HUES48 (cell line): ENCODE measurements at regions not wholly inside any gene's neighbourhood (a gene's known extent, or its start where the extent isn't known, plus 50 kb on each side); places are given as distances from the start of the nearest gene placed in this dataset.
"Not testable (repeated sequence)": the region's sequence is repeated elsewhere in the genome, so short reads cannot be mapped to it uniquely, and the experiment has no call there.

Experiments used
- H3K27ac ChIP-seq: one replicate; pipeline ENCODE4 v1.7.0; 2013; ENCODE audit warnings: low read depth, low read length, inconsistent platforms
- H3K27me3 ChIP-seq: 2 replicates; pipeline ENCODE4 v1.6.1; 2013; ENCODE audit warnings: mild to moderate bottlenecking, low read length; ENCODE audit not compliant: control insufficient read depth, insufficient read depth
- H3K36me3 ChIP-seq: 2 replicates; pipeline ENCODE4 v1.6.1; 2013; ENCODE audit warnings: low read length; ENCODE audit not compliant: control insufficient read depth, insufficient read depth
- H3K4me1 ChIP-seq: 2 replicates; pipeline ENCODE4 v1.6.1; 2013; ENCODE audit warnings: mild to moderate bottlenecking, low read length; ENCODE audit not compliant: control insufficient read depth, insufficient read depth
- H3K4me3 ChIP-seq: 2 replicates; pipeline ENCODE4 v1.5.1; 2013; ENCODE audit warnings: mild to moderate bottlenecking, low read depth, low read length
- H3K9ac ChIP-seq: 2 replicates; pipeline ENCODE4 v1.6.1; 2013; ENCODE audit warnings: mild to moderate bottlenecking, low read depth, low read length, moderate library complexity
- H3K9me3 ChIP-seq: 2 replicates; pipeline ENCODE4 v1.6.1; 2013; ENCODE audit warnings: low read length; ENCODE audit not compliant: control insufficient read depth, insufficient read depth

DNA sequence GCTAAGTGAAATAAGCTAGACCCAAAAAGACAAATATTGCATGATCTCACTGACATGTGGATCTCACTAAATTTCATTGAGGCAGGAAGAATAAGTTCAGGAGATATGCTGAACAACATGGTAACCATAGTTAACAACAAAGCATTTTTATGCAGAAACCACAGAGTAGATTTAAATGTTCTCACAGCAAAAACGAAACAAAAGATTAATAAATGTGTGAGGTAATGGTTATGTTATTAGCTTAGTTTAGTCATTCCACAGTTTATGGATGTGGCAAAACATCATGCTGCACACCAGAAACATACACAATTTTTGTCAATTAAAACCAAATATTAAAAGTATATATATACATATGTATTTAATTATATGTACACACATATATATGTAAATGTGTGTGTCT, 765.8 kb downstream of the SLITRK5 start:
- Histone ChIP-seq H3K9me3 (peaks cover 5% of the 10 kb centered on the region; the same call in 1 of the 2 replicates), H3K36me3 (no peaks in the 10 kb centered on the region), H3K4me1 (no peaks in the 10 kb centered on the region), H3K9ac (no peak overlapping the region), H3K27me3 (no peaks in the 10 kb centered on the region), H3K4me3 (no peak overlapping the region), H3K27ac (no peak overlapping the region)

DNA sequence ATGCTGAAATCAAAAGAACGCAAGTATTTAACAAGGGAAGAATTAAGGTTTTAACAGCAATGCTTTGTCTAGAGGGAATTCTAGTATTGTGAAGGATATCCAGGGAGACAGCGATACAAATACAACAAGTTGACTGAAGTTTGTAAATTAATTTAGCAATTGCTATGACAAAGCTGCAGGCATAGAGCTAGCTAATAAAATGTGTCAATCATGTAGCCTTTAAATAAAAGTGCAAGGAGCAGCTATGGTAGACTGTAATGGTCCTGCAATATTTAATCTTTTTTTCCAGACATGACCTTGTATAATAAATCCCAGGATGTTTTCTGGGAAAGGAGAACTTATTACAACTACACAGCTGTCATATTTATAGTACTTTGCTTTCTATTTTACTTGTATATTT, 779.3 kb downstream of the SLITRK5 start:
- Histone ChIP-seq H3K9ac (no peak overlapping the region), H3K4me1 (peaks cover 4% of the 10 kb centered on the region; the same call in 1 of the 2 replicates), H3K36me3 (no peaks in the 10 kb centered on the region), H3K4me3 (no peak overlapping the region), H3K9me3 (no peaks in the 10 kb centered on the region), H3K27ac (no peak overlapping the region), H3K27me3 (no peaks in the 10 kb centered on the region)

DNA sequence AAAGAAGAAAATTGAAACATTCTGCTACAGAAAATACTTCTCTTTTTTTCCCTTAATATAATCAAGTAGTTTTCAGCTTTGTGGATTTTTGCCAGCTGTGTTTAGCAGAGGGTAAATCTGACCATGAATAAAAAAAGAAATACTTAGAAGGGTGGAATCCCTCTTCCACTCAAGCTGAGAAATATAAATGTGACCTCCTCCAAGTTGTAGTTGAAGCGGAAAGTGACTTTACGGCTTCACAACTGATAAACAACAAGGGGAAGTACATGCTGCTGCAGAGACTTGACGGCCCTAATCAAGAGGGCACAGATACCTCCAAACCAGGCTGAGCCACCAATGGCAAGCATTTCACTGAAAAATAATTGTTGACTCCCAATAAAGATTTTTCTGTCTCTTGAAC, 785.0 kb downstream of the SLITRK5 start:
- H3K27me3 ChIP-seq, result no peaks in the 10 kb centered on the region
- H3K9ac ChIP-seq, result no peak overlapping the region
- no peaks in the 10 kb centered on the region for H3K36me3 ChIP-seq
- H3K27ac ChIP-seq, result no peak overlapping the region
- no peak overlapping the region for H3K4me3 ChIP-seq
- 0 out of 2 replicates have a peak, but pooled peaks cover 3% of the 10 kb centered on the region for H3K9me3 ChIP-seq
- H3K4me1 ChIP-seq, result peaks cover 17% of the 10 kb centered on the region

DNA sequence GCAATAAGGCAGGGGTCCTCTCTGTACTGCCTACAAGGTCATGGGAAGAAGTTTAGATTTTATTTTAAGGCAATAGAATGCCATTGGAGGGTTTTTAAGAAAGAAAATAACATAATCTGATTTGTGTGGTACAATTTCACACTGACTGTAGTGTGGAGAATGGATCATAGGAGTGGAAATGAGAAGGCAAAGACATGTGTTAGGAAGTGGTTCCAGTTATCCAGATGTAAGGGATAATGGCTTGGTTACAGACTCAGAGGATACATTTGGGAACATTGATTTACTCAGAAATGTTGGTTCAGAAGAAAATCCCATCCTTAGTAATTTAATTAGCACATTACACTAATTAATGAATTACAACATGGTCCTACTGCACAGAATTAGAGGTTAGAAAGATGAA, 788.2 kb downstream of the SLITRK5 start:
- no peak overlapping the region for H3K27ac ChIP-seq
- no peaks in the 10 kb centered on the region for H3K36me3 ChIP-seq
- no peak overlapping the region for H3K9ac ChIP-seq
- H3K9me3 ChIP-seq, result peaks cover 11% of the 10 kb centered on the region
- no peaks in the 10 kb centered on the region for H3K27me3 ChIP-seq
- peaks cover 39% of the 10 kb centered on the region for H3K4me1 ChIP-seq
- no peak overlapping the region for H3K4me3 ChIP-seq

DNA sequence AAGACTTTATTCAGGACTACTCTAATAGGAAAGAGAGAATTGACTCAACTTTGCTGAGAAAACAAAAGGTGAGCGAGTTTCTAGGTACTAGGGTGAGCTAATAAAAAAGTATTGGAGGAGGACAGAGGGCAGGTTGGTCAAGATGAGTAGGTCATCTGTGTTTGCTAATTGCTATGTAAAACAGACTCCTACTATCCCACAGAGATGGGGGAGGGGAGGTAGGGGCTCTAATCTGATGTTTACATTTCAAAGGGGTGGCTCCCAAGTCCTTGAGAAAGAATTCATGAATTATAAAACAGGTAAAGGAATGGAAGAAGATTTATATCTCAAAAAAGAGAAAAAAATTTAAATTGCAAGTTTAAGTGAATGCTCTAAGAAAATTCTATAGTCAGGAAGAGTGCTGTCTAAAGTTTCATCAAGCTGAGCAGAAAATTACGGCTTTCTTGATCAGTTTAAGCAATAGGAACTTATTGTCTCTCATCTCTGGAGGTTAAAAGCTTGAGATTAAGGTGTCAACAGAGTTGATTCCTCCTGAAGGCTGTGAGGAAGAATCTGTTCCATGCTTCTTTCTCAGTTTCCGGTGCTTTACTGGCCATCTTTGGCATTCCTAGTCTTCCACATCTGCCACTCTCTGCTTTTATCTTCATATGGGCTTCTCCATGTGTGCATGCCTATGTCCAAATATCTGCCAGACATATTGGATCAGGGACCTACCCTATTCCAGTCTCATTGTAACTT, 790.3 kb downstream of the SLITRK5 start:
- Histone ChIP-seq H3K27ac (peak overlapping the region; percentile 76), H3K36me3 (no peaks in the 10 kb centered on the region), H3K27me3 (no peaks in the 10 kb centered on the region), H3K9me3 (peaks cover 9% of the 10 kb centered on the region), H3K4me3 (peak overlapping the region; percentile 14; the same call in 1 of the 2 replicates), H3K9ac (no peak overlapping the region), H3K4me1 (peaks cover 39% of the 10 kb centered on the region)

DNA sequence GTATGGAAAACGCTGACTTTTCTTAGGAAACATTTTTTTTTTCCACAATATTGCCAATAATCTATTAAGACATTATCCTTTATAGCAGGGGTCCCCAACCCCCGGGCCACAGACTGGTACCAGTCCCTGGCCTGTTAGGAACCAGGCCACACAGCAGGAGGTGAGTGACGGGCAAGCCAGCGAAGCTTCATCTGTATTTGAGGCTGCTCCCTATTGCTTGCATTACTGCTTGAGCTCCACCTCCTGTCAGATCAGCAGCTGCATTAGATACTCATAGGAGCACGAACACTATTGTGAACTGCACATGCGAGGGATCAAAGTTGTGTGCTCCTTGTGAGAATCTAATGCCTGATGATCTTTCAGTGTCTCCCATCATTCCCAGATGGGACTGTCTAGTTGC, 793.7 kb downstream of the SLITRK5 start:
- Histone ChIP-seq H3K4me3 (no peak overlapping the region), H3K27ac (no peak overlapping the region), H3K9ac (no peak overlapping the region), H3K9me3 (peaks cover 9% of the 10 kb centered on the region), H3K36me3 (no peaks in the 10 kb centered on the region), H3K4me1 (peaks cover 33% of the 10 kb centered on the region), H3K27me3 (no peaks in the 10 kb centered on the region)

DNA sequence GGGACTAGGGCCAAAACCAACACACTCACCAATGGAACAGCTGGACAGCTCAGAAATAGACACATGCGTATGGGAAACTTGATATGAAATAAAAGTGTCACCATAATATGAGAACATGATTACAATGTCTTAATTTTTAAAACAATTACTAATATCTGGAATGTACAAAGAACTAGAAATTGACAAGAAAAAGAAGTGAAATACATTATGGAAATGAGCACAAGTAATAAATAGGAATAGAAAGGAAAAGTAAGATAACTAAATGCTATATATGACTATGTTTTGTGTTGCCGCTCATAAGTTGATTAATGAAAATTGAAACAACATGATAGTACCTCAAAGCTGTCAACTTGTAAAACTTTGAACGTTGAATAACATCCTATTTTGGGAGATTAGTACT, 801.1 kb downstream of the SLITRK5 start:
- Histone ChIP-seq H3K9me3 (no peaks in the 10 kb centered on the region), H3K27me3 (no peaks in the 10 kb centered on the region), H3K36me3 (no peaks in the 10 kb centered on the region), H3K4me1 (no peaks in the 10 kb centered on the region), H3K9ac (no peak overlapping the region), H3K4me3 (no peak overlapping the region), H3K27ac (no peak overlapping the region)

DNA sequence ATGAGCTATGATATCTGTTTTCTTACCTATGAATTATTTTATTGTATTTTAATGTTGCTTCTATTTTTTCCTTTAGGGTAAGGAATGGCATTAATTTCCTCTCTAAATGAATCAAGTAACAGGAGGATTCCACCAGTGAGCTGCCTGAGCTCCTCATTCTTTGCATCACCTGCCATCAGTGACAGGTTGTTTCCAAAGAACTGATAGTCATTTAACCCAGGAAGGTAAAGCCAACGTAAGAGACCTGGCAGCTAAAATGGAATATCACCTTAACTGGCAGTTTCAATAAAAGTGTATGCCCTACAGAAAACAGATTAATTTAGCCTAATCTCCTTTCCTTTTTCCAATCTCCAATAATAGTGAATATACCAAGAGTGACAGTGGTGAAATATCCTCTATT, 812.0 kb downstream of the SLITRK5 start:
- Histone ChIP-seq H3K9me3 (peaks cover 3% of the 10 kb centered on the region; the same call in 1 of the 2 replicates), H3K4me1 (peaks cover 8% of the 10 kb centered on the region; the same call in 1 of the 2 replicates), H3K4me3 (no peak overlapping the region), H3K36me3 (no peaks in the 10 kb centered on the region), H3K9ac (no peak overlapping the region), H3K27me3 (no peaks in the 10 kb centered on the region), H3K27ac (no peak overlapping the region)

DNA sequence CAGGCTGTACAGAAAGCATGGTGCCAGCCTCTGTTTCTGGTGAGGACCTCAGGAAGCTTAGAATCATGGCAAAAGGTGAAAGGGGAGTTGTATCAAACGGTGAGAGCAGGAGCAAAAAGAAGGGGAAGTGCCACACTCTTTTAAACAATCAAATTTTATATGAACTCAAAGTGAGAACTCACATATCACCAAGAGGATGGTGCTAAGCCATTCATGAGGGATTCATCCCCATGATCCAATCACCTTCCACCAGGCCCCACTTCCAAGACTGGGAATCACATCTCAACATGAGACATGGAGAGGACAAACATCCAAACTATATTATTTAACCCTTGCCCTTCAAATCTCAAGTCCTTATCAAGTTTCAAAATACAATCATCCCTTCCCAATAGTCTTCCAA, 836.7 kb downstream of the SLITRK5 start:
- H3K27me3 ChIP-seq, result no peaks in the 10 kb centered on the region
- H3K9me3 ChIP-seq, result peaks cover 42% of the 10 kb centered on the region
- no peak overlapping the region for H3K27ac ChIP-seq
- H3K9ac ChIP-seq, result no peak overlapping the region
- H3K4me3 ChIP-seq, result no peak overlapping the region
- H3K36me3 ChIP-seq, result no peaks in the 10 kb centered on the region
- H3K4me1 ChIP-seq, result peaks cover 15% of the 10 kb centered on the region

DNA sequence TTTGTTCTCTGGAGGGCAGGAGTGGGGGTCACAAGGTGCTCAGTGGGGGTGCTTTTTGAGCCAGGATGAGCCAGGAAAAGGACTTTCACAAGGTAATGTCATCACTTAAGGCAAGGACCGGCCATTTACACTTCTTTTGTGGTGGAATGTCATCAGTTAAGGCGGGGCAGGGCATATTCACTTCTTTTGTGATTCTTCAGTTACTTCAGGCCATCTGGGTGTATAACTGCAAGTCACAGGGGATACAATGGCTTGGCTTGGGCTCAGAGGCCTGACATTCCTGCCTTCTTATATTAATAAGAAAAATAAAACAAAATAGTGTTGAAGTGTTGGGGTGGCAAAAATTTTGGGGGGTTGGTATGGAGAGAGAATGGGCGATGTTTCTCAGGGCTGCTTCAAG, 841.8 kb downstream of the SLITRK5 start:
- H3K27me3 ChIP-seq, H3K27ac ChIP-seq, H3K36me3 ChIP-seq, H3K4me3 ChIP-seq, H3K9ac ChIP-seq: not testable (repeated sequence)
- peaks cover 15% of the 10 kb centered on the region for H3K4me1 ChIP-seq
- peaks cover 24% of the 10 kb centered on the region for H3K9me3 ChIP-seq

DNA sequence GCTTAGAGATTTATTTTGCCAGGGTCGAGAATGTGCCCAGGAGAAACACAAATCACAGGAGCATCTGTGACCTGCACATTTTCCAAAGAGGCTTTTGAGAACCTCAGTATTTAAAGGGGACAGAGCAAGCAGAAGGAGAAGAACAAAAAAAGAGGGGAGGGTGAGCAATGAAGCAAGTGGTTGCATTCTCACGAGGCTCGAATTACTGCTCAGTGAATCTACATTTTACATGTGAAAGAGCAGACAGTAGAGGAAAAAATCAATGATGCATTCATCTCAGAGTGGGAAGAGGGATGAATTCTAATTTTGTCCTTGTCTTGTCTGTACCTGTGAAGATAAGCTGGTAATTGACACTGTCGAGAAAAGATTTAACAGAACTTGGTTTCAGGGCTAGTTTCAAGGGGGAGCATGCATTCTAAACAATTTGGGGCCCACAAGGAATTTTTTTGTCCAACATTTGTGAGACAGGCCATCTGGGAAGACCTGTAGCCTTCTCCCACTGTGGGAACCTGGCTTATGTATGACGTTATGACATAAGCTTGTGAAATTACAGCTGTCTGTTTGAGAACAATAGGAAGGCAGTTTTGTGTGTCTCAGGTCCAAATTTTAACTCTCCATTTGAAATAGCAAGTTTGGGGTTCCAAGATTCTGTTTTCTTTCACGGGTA, 855.1 kb downstream of the SLITRK5 start:
- Histone ChIP-seq H3K27me3 (no peaks in the 10 kb centered on the region), H3K4me3 (no peak overlapping the region), H3K9ac (no peak overlapping the region), H3K36me3 (no peaks in the 10 kb centered on the region), H3K4me1 (peaks cover 9% of the 10 kb centered on the region), H3K27ac (no peak overlapping the region), H3K9me3 (peaks cover 22% of the 10 kb centered on the region)
